ENCODE measurements at regions not wholly inside any gene's neighbourhood (a gene's known extent, or its start where the extent isn't known, plus 50 kb on each side); places are given as distances from the start of the nearest gene placed in this dataset.
"Not testable (repeated sequence)": the region's sequence is repeated elsewhere in the genome, so short reads cannot be mapped to it uniquely, and the experiment has no call there.

DNA sequence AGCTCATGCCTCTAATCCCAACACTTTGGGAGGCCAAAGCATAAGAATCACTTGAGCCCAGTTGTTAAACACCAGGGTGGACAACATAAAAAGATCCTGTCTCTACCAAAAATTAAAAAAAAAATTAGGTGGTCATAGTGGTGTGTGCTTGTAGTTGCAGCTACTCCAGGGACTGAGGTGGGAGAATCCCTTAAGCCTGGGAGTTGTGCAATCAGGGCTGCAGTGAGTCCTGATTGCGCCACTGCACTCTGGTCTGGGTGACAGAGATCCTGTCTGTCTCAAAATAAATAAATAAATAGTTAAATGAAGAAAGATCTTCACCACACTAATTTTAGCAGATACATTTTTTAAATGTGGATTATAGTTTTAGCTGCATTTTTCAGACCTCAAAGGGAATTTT lies 433.2 kb downstream of the MAT2B start:
- Mint-ChIP-seq H3K27ac (no peak overlapping the region), H3K27me3 (no peaks in the 10 kb centered on the region), H3K9me3 (peaks cover 12% of the 10 kb centered on the region), H3K4me1 (peaks cover 23% of the 10 kb centered on the region), H3K4me3 (no peak overlapping the region), H3K36me3 (peaks cover 19% of the 10 kb centered on the region)
- ATAC-seq, result no peak

- no peak for ATAC-seq
- Mint-ChIP-seq H3K4me1 (peaks cover 37% of the 10 kb centered on the region), H3K36me3 (no peaks in the 10 kb centered on the region), H3K9me3 (no peaks in the 10 kb centered on the region), H3K27ac (peak overlapping the region; percentile 42), H3K4me3 (no peak overlapping the region), H3K27me3 (no peaks in the 10 kb centered on the region)
These were observed 435.7 kb downstream of the MAT2B start for GRCh38 chr5:163941079-163941478.

- Mint-ChIP-seq H3K9me3 (peaks cover 5% of the 10 kb centered on the region), H3K27ac (peak overlapping the region; percentile 44), H3K27me3 (no peaks in the 10 kb centered on the region), H3K4me1 (peaks cover 37% of the 10 kb centered on the region), H3K4me3 (no peak overlapping the region), H3K36me3 (no peaks in the 10 kb centered on the region)
- ATAC-seq, result peak; percentile 34
These were observed 438.1 kb downstream of the MAT2B start for GRCh38 chr5:163943546-163943945.

- no peaks in the 10 kb centered on the region for H3K27me3 Mint-ChIP-seq
- peaks cover 37% of the 10 kb centered on the region for H3K4me1 Mint-ChIP-seq
- no peaks in the 10 kb centered on the region for H3K36me3 Mint-ChIP-seq
- H3K4me3 Mint-ChIP-seq, result no peak overlapping the region
- H3K9me3 Mint-ChIP-seq, result peaks cover 5% of the 10 kb centered on the region
- no peak for ATAC-seq
- no peak overlapping the region for H3K27ac Mint-ChIP-seq
These were observed 439.3 kb downstream of the MAT2B start for GRCh38 chr5:163944738-163945137.

DNA sequence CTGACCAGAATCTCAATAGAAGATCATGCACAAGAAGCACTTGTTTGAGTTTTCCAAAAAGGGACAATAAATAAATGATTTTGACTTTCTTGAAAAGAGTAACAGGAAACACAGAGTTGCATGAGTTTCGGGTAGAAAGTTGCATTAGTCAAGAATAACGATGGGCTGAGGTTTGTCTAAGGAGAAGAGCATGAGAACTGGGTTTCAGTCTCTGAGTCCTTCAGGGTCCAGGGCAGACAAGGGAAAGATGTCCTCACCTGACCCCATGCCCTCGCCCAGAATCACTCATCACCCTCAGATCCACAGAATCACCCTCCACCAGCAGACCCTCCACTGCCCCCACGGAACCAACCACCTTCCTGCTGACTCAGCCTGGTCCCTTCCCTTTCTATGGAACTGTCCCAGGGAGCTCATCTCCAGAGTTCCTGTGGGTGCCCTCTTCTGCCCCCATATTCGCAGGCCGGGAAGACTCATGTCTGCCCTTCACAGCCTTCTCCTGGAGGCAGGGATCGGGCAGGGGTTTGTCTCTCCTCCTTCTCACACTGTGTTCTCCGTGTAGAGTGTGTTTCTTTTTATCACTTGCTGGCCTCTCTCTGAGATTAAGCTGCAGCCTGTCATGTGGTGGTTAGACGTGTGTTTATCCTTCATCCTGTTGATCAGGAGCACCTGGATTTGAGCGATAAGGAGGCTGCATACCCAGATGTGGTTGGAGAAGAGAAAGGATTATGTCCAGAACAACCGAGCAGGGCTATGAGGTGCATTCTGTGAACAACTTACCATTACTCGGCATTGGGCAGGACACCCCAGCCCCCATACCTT lies 442.6 kb downstream of the MAT2B start:
- Mint-ChIP-seq H3K36me3 (no peaks in the 10 kb centered on the region), H3K27ac (peak overlapping the region; percentile 9), H3K4me1 (peaks cover 17% of the 10 kb centered on the region), H3K27me3 (no peaks in the 10 kb centered on the region), H3K4me3 (no peak overlapping the region), H3K9me3 (peaks cover 5% of the 10 kb centered on the region)
- no peak for ATAC-seq

DNA sequence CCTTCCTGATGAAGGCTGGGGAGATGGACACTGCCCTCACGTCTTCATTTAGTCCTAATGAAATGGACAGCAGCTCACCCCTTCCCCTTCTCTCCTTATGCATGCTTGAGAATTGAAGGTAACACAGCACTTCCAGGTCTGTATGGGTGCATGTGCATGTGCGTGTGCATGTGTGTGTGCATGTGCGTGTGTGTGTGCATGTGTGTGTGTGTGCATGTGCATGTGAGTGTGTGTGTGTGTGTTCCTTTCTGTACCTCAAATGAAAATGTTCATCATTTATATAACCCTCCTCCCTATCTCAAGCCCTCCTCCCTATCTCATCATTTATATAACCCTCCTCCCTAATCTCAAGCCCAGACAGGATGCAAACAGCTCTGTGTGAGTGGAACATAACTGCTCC lies 444.8 kb downstream of the MAT2B start:
- no peak overlapping the region for H3K4me3 Mint-ChIP-seq
- H3K27ac Mint-ChIP-seq, result no peak overlapping the region

DNA sequence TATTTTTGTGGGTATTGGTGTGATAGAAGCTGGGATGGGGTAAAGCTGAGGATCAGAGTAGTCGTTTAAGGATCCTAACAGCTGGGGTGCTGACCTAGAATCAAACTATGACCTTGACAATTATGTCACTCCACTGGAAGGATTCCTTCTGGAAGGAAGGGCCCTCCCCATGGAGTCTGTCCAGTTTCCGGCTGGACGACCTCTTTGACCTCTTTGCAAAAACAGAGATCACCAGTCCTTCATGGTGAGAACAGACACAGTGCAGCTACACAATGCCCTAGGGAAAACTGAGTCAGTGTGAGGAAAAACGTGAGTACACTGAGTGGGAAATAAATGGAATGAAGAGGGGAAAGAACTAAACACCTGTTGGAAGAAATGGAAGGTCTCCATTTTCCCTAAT lies 445.6 kb downstream of the MAT2B start:
- no peaks in the 10 kb centered on the region for H3K27me3 Mint-ChIP-seq
- H3K9me3 Mint-ChIP-seq, result peaks cover 5% of the 10 kb centered on the region
- no peak for ATAC-seq
- H3K4me1 Mint-ChIP-seq, result no peaks in the 10 kb centered on the region
- no peak overlapping the region for H3K27ac Mint-ChIP-seq
- H3K4me3 Mint-ChIP-seq, result no peak overlapping the region
- no peaks in the 10 kb centered on the region for H3K36me3 Mint-ChIP-seq

More for the DNA sequence above, 444.8 kb downstream of the MAT2B start:
- peaks cover 5% of the 10 kb centered on the region for H3K9me3 Mint-ChIP-seq
- peaks cover 4% of the 10 kb centered on the region for H3K4me1 Mint-ChIP-seq
- no peak for ATAC-seq
- H3K27me3 Mint-ChIP-seq, result no peaks in the 10 kb centered on the region
- H3K36me3 Mint-ChIP-seq, result no peaks in the 10 kb centered on the region

GRCh38 chr5:163953901-163954300 lies 448.5 kb downstream of the MAT2B start:
- ATAC-seq, result no peak
- Mint-ChIP-seq H3K27ac (no peak overlapping the region), H3K4me1 (no peaks in the 10 kb centered on the region), H3K27me3 (no peaks in the 10 kb centered on the region), H3K9me3 (no peaks in the 10 kb centered on the region), H3K36me3 (no peaks in the 10 kb centered on the region), H3K4me3 (no peak overlapping the region)

DNA sequence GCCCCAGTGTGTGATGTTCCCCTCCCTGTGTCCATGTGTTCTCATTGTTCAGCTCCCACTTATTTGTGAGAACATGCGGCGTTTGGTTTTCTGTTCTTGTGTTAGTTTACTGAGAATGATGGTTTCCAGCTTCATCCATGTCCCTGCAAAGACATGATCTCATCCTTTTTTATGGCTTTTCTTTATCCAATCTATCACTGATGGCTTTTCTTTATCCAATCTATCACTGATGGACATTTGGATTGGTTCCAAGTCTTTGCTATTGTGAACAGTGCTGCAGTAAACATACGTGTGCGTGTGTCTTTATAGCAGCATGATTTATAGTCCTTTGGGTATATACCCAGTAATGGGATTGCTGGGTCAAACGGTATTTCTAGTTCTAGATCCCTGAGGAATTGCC lies 455.8 kb downstream of the MAT2B start:
- H3K4me3 Mint-ChIP-seq, H3K4me1 Mint-ChIP-seq, H3K27me3 Mint-ChIP-seq, ATAC-seq, H3K36me3 Mint-ChIP-seq, H3K9me3 Mint-ChIP-seq, H3K27ac Mint-ChIP-seq: not testable (repeated sequence)

- Mint-ChIP-seq H3K4me3 (no peak overlapping the region), H3K27ac (no peak overlapping the region), H3K36me3 (no peaks in the 10 kb centered on the region), H3K4me1 (peaks cover 6% of the 10 kb centered on the region), H3K9me3 (no peaks in the 10 kb centered on the region), H3K27me3 (no peaks in the 10 kb centered on the region)
- no peak for ATAC-seq
These were observed 458.5 kb downstream of the MAT2B start for GRCh38 chr5:163963881-163964280.

DNA sequence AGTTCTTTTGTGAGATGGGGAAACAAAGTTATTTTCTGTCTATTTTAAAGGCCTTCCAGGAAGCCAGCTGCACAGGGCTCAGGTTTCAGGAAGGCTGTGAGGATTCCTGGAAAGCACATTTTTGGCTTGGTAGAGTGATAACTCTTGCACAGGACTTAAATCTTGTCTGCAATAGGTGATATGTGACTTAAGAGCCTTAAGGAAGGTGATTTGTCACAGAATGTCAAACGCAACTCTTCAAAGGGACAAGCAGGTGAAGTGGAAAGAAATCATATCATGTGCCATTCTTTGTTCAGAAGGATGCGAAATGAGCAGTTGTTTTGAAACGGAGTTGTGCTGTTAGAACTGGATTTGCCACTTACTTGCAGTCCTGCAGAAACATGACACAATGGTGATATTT lies 459.3 kb downstream of the MAT2B start:
- Mint-ChIP-seq H3K36me3 (no peaks in the 10 kb centered on the region), H3K27me3 (no peaks in the 10 kb centered on the region), H3K9me3 (no peaks in the 10 kb centered on the region), H3K4me1 (peaks cover 6% of the 10 kb centered on the region), H3K27ac (no peak overlapping the region), H3K4me3 (no peak overlapping the region)
- no peak for ATAC-seq

GRCh38 chr5:163967268-163967667 lies 461.8 kb downstream of the MAT2B start:
- no peaks in the 10 kb centered on the region for H3K27me3 Mint-ChIP-seq
- H3K36me3 Mint-ChIP-seq, result no peaks in the 10 kb centered on the region
- ATAC-seq, result no peak
- peaks cover 6% of the 10 kb centered on the region for H3K4me1 Mint-ChIP-seq
- H3K4me3 Mint-ChIP-seq, result no peak overlapping the region
- no peaks in the 10 kb centered on the region for H3K9me3 Mint-ChIP-seq
- no peak overlapping the region for H3K27ac Mint-ChIP-seq

DNA sequence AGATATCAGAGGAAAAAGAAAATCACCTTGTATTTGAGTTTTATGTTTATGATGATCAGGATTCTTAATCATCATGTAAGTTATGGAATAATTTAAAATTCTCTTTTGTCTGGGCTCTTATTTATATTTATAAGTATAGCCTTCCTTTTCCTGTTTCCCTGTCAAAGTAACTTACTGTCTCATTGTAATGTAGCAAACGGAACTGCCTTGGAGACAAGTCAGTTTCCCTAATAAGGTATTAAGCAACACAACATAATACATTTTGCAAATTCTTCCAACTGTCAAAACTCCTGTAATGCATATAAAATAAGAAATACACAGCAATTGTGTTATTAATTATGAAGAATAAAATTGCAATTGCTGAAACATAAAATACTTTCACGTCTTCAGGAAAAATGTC lies 463.2 kb downstream of the MAT2B start:
- Mint-ChIP-seq H3K36me3 (no peaks in the 10 kb centered on the region), H3K4me3 (no peak overlapping the region), H3K27ac (no peak overlapping the region), H3K4me1 (peaks cover 6% of the 10 kb centered on the region), H3K9me3 (no peaks in the 10 kb centered on the region), H3K27me3 (no peaks in the 10 kb centered on the region)
- ATAC-seq, result no peak

GRCh38 chr5:163976696-163977095 lies 471.3 kb downstream of the MAT2B start:
- no peaks in the 10 kb centered on the region for H3K36me3 Mint-ChIP-seq
- H3K4me1 Mint-ChIP-seq, result peaks cover 10% of the 10 kb centered on the region
- H3K27ac Mint-ChIP-seq, result no peak overlapping the region
- no peaks in the 10 kb centered on the region for H3K9me3 Mint-ChIP-seq
- H3K27me3 Mint-ChIP-seq, result no peaks in the 10 kb centered on the region
- H3K4me3 Mint-ChIP-seq, result no peak overlapping the region
- ATAC-seq, result no peak

DNA sequence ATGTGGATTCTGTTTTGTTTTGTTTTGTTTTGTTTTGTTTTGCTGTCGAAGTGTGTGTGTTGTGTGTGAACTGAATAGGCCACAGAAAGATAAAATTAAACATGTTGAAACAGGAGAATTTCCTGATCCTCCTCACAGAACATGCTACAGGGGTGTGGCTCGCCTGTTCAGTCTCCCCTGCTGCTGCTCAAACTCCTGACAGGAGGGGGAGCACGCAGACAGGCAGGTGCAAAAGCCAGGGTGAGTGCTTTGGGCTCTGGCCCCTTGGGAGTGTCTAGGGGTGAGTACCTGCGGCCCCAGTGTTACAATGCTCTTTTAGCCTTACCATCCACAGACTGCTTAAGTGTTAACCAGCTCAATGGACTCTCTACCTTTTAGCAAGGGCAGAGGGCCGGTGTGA lies 473.5 kb downstream of the MAT2B start:
- Mint-ChIP-seq H3K27ac (no peak overlapping the region), H3K9me3 (no peaks in the 10 kb centered on the region), H3K36me3 (no peaks in the 10 kb centered on the region), H3K27me3 (no peaks in the 10 kb centered on the region), H3K4me1 (peaks cover 13% of the 10 kb centered on the region), H3K4me3 (no peak overlapping the region)
- ATAC-seq, result no peak

- Mint-ChIP-seq H3K4me3 (no peak overlapping the region), H3K9me3 (no peaks in the 10 kb centered on the region), H3K27me3 (no peaks in the 10 kb centered on the region), H3K4me1 (no peaks in the 10 kb centered on the region), H3K36me3 (no peaks in the 10 kb centered on the region), H3K27ac (no peak overlapping the region)
- ATAC-seq, result no peak
These were observed 483.1 kb downstream of the MAT2B start for GRCh38 chr5:163988566-163988965.
